HG02938 (cell line): ENCODE measurements at regions not wholly inside any gene's neighbourhood (a gene's known extent, or its start where the extent isn't known, plus 50 kb on each side); places are given as distances from the start of the nearest gene placed in this dataset.
"Not testable (repeated sequence)": the region's sequence is repeated elsewhere in the genome, so short reads cannot be mapped to it uniquely, and the experiment has no call there.

ENCODE experiments used
- ATAC-seq: cut with Tn5 transposase; IDR thresholded peaks from one replicate; pipeline ENCODE4 v1.9.1; 2021; ENCODE audit warnings: mild to moderate bottlenecking, moderate library complexity; ENCODE audit not compliant: unreplicated experiment

DNA sequence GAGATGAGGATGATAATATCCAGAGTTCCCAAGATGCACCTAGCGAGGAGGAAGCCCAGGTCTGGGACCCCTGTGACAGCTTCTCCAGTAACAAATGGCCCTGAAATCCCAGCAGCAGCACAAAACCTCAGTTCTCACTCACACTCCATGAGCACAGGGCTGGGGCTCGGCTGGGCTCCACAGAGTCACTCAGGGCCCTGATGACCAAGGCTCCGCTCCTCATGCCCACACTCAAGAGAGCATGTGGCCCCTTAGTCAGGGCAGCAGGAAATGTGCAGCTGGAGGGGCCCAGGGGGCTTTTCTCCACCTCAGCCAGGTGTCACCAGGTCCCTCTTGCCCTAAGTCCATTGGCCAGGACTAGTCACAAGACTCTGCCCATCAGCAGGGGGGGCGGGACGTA lies 242.7 kb upstream of the SFSWAP start:
- ATAC-seq: no peak

DNA sequence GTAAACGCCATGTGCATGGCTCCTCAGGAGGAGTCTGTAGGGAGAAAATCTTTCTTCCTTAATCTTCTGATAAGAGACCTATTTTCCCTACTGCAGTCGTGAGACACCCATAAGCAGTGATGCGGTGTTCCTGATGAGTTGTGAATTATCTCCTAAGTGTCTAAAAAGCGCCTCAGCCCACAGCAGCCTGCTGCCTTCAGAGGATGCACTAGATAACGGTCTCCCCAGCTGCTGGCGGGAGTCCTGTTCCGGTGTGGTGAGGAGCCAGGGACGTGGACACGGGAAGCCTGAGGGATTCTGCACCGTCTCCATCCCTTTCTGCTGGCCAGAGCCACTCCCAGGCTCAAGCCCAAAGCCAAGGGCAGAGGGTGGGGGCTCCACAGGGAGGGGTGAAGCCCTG lies 240.9 kb upstream of the SFSWAP start:
- not testable (repeated sequence) for ATAC-seq

DNA sequence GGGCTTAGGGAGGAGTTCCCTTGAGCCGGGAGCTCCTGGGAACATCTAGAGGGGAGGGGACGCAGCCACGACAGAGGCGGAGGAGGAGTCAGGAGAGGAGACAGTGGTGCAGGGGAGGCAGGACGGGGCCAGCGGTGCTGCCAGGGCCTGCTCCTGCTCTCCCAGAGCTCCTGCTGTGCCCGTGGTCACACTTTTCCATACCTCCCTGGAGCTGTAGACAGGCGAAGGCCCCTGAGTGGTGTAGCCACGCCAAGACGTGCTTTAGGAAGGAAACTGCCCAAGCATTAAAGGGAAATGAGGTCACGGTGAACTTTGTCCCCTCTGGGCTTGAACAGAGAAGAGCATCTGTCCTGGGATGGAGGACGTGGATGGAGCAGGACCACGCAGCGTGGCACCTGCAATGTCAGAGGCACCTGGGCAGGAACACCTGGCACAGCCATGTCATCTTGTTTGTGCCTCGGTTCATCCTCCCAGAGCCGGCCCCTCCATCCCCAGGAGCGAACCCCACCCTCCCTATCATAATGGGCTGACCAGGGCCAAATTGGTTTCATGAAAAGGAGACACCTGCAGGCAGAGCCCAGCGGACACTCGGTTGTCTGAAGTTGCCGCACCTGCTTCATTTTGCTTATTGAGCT lies 239.5 kb upstream of the SFSWAP start:
- ATAC-seq: no peak

DNA sequence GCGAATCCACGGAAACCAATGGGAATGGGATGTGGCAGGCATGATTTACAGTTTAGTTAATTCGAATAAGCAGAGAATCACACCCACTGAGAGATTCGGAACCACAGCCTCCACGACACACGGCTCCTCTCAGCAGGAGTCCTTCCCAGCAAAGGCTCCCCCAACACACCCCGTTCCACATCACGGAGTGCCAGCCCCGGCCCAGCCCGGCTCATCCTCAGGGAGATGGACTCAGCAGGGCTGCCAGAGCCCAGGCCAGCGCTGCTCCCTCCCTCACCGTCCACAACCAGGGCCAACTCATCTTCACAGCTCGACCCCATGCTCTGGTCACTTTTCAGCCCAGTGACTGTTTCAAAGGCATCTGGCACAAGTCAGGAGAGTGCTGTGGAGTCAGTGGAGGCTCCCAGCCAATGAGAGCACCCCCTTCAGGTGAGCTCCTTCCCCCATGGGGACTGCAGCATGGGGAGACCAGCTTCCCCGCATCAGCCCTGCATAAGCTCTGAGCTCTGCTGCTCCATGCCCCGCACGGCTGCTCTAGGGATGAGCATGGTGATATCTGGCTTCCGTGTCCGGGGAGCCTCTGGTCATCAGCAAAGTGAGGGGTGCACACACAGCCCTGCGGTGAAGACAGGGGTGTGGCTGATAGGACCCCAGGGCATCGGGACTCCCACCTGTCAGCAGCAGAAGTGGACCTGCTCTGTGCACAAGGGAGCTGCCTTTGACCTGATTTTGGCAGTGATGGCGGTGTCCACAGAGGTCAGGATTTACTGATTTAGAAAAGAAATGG lies 238.8 kb upstream of the SFSWAP start:
- ATAC-seq: no peak

DNA sequence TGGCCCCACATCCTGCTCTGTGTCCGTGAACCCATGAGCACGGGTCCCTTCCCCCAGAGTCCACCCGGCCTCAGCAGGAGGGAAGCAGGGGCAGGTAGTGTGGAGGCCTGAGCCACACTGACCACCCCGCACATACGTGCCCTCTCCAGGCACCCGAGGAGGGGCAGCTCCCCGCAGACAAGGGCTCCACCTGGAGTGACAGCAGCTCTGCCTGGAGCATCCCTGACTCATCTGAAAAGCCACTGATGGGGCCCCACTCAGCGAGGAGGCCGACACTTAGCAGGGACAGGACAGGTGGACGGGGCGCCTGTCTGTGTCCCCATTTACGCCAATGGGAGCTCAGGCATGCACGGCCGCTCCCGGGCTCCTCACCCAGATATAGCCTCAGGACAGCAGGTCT lies 237.6 kb upstream of the SFSWAP start:
- no peak for ATAC-seq

DNA sequence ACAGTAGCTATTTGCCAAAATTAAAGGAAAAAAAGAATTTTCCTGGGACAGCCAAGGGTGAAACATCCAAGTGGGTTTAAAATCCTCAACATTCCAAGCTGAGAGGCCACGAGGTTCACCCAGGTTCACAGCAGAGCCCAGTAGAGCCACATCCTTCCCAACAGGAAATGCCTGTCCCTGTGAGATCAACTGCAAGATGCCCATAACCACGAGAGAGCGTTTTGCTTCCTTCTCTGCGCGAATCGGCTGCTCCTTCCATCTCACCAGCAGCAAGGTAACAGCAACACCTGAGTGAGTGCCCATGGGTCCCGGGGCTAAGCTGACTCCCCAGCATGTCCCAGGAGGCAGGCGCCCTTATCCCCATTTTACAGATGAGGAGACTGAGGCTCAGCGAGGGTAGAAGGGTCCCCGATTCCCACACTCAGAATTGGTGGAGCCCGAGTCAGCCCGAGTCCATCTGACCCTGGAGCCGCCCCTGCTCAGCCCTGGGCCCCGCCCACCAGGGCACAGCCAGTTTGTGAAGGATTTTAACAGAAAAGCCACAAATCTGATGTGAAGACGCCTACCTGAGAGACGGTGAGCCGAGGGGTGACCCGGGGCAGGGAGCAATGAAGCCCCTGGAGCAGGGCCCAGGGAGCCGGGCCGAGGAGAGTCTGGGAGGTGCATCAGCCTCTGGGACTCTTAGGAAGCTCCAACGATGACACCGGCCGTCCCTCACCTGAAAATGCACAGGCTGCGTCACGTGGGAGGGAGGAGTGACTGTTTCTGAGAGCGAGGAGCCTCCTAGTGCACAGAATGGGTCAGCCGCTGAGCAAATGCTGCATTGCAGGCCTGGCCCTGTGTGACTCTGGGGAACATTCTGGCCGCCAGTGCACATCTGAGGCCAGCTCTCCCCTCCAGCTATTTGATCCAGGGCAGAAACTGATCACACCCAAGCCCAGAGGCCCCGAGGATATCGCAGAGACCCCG lies 236.9 kb upstream of the SFSWAP start:
- ATAC-seq: no peak

DNA sequence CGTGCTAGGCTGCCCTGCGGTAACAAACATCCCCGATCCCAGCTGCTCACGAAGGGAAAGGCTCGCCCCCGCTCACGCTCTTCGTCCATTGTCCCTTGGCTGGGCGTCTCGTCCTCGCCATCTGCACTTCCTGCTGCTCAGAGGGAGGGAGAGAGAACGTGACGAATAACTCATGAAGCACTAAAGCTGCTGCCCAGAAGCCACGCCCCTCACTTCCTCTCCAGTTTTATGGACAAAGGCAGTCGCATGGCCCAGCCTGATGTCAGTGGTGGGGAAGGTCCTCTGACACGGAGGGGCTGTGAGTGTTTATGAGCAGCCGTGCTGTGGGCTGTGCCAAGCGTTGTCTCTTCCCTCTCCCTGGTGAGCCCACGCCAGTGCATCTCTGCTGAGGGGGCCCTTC lies 235.9 kb upstream of the SFSWAP start:
- ATAC-seq: not testable (repeated sequence)

DNA sequence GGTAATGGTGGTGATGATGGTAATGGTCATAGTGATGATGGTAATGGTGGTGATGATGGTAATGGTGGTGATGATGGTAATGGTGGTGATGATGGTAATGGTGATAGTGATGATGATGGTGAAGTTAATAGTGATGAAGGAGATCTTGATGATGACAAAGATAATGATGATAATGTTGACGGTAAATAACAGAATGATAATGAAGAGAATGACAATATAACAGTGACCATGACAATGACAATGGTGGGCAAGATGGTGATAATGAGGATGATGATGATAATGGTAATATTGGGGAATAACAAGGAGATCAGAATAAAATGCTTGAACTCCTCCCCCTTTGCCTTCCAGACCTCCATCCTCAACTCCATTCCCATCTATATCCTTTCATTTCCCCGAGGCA lies 233.3 kb upstream of the SFSWAP start:
- no peak for ATAC-seq

DNA sequence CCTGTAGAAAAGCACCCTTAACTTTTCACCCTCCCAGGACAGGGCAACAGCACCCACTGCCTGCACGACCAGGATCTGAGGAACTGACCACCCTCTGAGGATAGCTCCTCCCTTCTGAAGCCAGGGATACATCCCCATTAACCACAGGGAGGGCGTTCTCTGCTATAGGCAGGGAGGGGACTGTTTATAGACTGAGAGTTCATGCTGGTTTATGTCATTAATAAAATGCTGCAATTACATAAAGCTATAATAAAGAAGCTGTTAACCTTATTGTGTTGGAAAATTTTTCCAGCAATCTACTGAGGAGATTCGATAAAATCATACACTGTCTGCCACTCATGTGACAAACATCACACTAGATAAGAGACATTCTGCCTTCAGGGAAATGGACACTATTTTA lies 232.4 kb upstream of the SFSWAP start:
- ATAC-seq: no peak

DNA sequence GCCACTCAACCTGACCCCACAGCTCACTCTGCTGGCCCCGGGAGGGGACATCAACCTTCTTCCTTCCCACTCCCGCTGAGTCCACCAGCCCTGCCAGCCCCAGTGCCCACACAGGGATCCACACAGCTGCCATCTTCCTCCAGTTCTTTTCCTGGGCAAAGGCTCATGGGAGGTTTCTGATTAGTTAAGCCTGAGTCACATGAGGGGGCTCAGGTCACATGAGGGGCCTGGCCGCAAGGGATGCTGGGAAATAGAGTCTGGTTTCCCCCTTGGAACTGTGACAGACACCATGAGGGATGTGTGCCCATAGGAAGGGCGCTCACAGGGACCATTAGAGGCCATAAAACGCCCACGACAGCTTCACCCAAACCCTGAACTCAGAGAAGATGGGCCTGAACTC lies 228.7 kb upstream of the SFSWAP start:
- no peak for ATAC-seq

DNA sequence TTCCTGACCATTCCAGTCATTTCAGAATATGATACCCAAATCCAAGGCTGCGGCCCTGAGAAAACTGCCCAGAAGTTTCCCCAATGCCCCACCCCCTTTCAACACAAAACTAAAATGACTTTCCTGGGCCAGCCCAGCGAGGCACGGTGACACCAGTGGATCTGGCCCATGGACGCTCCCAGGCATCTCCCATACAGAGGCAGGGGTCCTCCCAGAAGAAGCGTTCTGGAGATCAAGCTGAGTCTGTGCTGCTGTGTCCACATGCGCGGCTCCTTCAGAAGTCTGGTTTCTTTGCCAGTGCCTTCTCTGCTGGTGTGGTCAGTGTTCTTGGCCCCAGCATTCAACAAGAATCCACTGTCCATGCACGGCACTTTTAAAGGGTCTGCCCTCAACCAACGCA lies 228.2 kb upstream of the SFSWAP start:
- ATAC-seq: no peak

DNA sequence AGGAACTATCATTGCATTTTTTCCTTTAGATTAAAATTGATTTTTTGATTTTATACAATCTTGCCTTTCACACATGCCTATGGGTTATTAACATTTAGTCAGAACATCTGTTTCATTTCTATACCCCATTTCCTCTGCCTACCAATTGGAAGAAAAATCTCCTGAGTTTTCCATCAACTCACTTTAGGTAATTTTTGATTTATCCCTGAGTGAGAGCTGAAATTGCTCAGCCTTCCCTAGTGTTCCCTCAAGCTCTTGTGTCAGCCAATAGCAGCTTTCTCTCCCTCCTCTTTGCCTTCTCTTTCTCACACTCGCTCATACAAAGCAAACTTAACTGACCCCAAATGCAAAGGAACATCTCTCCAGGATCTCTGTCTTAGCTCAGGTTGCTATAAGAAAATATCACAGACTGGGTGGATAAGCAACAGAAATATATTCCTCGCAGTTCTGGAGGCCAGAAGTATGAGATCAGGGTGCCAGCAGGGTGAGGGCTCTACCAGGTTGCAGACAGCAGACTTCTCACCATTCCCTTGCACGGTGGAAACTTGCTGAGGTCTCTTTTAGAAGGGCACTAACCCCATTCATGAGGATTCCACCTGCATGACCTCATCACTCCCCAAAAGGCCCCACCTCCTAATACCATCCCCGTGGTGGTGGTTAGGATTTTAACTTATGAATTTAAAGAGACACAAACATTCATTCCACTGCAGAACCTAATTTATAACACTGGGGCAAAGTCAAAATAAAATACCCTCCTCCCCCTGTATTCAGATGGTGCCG lies 224.2 kb upstream of the SFSWAP start:
- ATAC-seq: no peak

DNA sequence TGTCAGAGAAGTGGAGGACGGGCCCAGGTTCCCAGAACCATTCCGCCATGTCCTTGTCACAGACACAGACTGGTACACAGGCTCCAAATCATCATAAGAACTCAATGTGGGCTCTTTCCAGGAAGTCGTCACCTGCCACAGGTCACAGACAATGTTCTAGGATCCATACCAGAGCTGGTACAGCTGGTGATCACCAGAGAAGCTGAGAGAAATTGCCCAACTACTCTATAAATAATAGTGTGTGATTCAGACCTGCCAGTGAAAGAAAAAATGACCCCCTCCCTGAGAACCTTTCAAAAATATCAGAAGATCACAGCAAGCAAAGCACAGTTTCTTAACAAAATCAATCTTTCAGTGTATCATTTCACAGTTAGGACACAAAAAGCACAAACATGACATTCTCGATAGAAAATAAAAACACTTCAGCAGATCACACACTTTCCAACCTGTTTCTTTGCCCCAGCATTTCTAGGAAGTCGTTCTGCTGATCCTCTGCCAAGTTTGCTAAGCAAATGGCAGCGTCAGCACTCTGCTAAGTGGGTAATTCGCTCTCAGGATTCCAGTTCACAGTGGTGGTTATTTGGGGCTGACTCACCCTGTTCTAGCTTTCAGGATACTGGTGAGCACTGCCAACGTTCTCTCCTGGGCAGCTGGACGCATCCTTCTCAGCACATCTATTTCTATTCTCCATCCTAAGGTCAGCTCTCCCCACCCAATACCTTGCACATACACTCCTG lies 223.3 kb upstream of the SFSWAP start:
- ATAC-seq: no peak

DNA sequence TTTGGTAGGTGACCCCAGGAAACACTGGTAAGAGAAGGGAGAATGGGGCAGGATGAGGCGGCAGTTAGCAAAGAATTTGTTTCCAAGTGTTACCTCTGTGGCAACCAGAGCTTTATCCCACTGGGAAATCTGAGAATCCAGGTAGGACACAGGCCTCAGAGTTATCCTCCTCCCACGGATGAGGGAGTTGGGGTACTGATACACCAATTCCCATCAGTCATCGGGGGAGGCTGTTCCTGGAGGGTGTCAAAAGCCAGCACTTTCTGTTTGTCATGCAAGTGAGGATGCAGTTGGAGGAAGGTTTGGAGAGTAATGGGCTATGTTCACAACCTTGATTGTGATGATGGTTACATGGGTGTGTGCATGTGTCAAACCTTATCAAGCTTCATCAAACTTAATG lies 221.2 kb upstream of the SFSWAP start:
- ATAC-seq: no peak

DNA sequence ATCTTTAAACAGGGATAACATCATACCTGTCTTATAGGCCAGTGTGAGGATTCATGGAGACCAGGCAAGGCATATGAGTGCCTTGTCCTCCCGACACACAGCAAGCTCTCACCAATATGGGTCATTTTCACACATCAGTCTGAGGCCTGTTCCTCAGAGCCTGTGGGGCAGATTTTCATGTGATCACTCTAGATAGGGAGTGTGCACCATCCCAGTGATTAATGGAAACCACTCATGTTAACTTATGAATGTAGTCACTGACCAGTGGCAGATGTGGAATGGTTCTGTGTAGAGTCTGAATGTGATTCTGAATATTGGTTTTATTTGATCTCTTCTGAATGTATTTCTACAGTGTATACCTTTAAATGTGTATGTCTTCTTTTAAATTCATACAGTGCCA lies 219.7 kb upstream of the SFSWAP start:
- no peak for ATAC-seq

DNA sequence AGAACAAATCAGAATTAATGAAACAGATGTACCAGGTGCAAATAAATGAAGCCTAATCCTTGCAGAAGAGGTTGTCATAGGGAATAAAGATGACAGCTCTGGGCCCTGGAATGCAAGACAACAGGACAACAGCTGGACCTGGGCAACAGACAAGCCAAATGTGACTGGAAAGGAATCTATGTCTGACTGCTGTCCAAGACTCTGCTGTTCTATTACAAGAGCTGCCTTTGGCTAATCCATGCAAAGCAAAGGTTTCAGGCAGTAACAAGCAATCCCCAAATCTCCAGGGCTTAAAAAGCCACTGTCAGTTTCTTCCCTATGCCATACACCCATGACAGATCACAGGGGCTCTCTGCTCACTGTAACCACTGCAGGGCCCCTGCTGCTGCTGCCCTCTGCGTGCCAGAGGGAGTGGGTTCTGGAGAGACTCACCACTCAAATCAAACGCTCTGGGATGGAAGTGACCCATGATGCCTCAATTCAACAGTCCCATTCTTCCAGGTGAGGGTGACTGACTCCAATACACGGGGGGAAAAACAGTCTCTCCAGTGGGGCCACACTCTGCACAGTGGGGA lies 218.9 kb upstream of the SFSWAP start:
- ATAC-seq: no peak

DNA sequence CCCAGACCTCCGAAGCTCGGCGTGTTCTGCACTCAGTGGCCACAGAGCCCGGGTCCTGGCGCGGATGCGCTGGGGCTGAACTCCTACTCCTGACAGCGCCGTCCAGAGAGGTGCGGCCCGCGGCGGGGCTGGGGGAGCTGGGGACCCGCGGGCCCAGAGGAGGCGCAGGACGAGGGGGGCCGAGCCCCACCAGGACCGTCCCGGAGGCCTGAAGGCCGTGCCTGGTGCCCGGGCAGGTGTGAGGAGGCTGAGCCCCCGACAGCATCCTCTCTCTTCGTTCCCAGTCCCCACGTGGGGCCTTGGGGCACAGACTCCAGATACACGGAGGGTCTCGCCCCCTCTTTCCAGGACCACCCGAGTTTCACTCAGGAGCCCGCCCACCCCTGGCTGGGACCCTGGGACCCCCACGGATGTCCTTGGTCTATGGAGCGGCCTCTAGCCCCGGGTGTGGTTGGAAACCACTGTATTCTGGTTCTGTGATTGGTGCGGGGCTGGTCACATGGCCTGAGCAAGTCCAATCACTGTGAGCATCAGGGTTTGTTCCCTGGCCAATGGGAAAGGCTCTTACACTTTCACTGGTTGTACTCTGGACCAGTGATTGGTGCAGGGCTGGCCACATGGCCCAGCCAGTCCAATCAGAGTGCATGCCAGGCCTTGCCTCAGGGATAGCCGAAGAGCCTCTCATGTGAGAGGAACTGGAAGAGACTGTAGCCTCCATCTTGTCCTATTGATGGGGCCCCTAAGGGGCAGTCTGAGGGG lies 217.6 kb upstream of the SFSWAP start:
- ATAC-seq: no peak

DNA sequence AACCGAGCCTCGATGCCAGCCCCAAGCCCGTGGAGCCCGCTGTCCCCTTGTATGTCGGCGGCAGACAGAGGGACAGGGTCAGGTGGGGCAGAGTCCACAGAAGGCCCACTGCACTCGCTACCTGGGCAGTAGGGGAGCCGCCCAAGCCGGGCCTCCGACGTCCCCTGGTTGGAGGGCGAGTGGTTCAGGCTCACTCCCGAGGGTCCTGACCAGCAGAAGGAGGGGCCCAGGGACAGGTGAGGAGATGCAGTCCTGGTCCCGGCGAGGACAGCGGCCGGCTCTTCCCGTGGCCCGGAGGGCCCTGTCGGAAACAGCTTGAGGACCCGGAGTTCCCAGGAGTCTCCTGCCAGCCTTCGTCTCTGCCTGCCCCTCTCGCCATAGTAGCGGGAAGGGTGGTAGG lies 216.7 kb upstream of the SFSWAP start:
- ATAC-seq: no peak
